H1 (cell line): ENCODE measurements at regions not wholly inside any gene's neighbourhood (a gene's known extent, or its start where the extent isn't known, plus 50 kb on each side); places are given as distances from the start of the nearest gene placed in this dataset.

Experiments used
- CTCF ChIA-PET: fragments of 300-600 bp; sonication (Branson Sonifier 250); formaldehyde crosslinking; loops from one replicate; lab custom pipeline; 2021; ENCODE audit not compliant: partially characterized antibody; lab: Charles Lee
- POLR2A ChIA-PET: fragments of 300-600 bp; sonication (Branson Sonifier 250); formaldehyde crosslinking; loops from one replicate; lab custom pipeline; 2021; ENCODE audit warnings: inconsistent platforms; ENCODE audit not compliant: partially characterized antibody; lab: Charles Lee
- DNase-seq, 2 experiments: peaks; one replicate each; pipeline versions ENCODE4 v3.0.0 to v3.0.0-alpha.2; 2010 to 2022; ENCODE audit warnings: low spot score in 2 of 2, low read depth in 1 of 2, mixed read lengths in 1 of 2
- FAIRE-seq: peaks from 2 replicates; lab custom pipeline; 2011; peaks lifted over from hg19 to GRCh38; lab: Jason Lieb, UNC
- H2AFZ ChIP-seq: 2 replicates; pipeline ENCODE4 v1.8.1; 2012; ENCODE audit warnings: low read length, inconsistent platforms
- H2AK5ac ChIP-seq: 2 replicates; pipeline ENCODE4 v1.6.1; 2013; ENCODE audit warnings: low read depth, low read length
- H2BK120ac ChIP-seq: replicated peaks from 2 replicates; pipeline ENCODE3; 2013; ENCODE audit warnings: low read depth, low read length, inconsistent platforms
- H2BK12ac ChIP-seq: 2 replicates; pipeline ENCODE4 v1.6.1; 2013; ENCODE audit warnings: low read depth, low read length
- H2BK15ac ChIP-seq: 2 replicates; pipeline ENCODE4 v1.6.1; 2013; ENCODE audit warnings: low read length
- H2BK20ac ChIP-seq: 2 replicates; pipeline ENCODE4 v1.6.1; 2013; ENCODE audit warnings: low read length
- H2BK5ac ChIP-seq: 2 replicates; pipeline ENCODE4 v1.6.1; 2013; ENCODE audit warnings: low read depth, low read length
- H3K14ac ChIP-seq: 2 replicates; pipeline ENCODE4 v1.6.1; 2013; ENCODE audit warnings: inconsistent platforms; ENCODE audit not compliant: insufficient read length
- H3K18ac ChIP-seq: 2 replicates; pipeline ENCODE4 v1.6.1; 2013; ENCODE audit warnings: low read length; ENCODE audit errors: extremely low read depth
- H3K23ac ChIP-seq: 2 replicates; pipeline ENCODE4 v1.6.1; 2013; ENCODE audit warnings: inconsistent platforms; ENCODE audit not compliant: insufficient read length
- H3K23me2 ChIP-seq: 2 replicates; pipeline ENCODE4 v1.6.1; 2013; ENCODE audit warnings: low read depth, low read length
- H3K27ac ChIP-seq: 2 replicates; pipeline ENCODE4 v1.6.1; 2011; ENCODE audit warnings: low read depth, low read length, inconsistent platforms
- H3K27me3 ChIP-seq, 4 experiments: replicated peaks in 1 of 4; 1 replicate in 1 of 4; 2 replicates in 3 of 4; pipeline versions ENCODE4 v1.6.1 to v1.8.1; 2011 to 2013; ENCODE audit warnings: low read length in 3 of 4, mild to moderate bottlenecking in 3 of 4, inconsistent platforms in 2 of 4, mixed read lengths in 2 of 4, moderate library complexity in 1 of 4; ENCODE audit not compliant: control insufficient read depth in 3 of 4, insufficient read depth in 3 of 4; ENCODE audit errors: extremely low read depth in 1 of 4
- H3K36me3 ChIP-seq, 4 experiments: 2 replicates each; pipeline versions ENCODE4 v1.6.1 to v1.8.1; 2011 to 2013; ENCODE audit warnings: mild to moderate bottlenecking in 4 of 4, low read length in 3 of 4, moderate library complexity in 2 of 4, control low read depth in 1 of 4, inconsistent platforms in 1 of 4; ENCODE audit not compliant: insufficient read depth in 4 of 4, control insufficient read depth in 2 of 4
- H3K4ac ChIP-seq: replicated peaks from 2 replicates; pipeline ENCODE3; 2013; ENCODE audit warnings: low read length, low read depth, mixed read lengths, inconsistent platforms; ENCODE audit not compliant: insufficient read length
- H3K4me1 ChIP-seq, 4 experiments: replicated peaks in 1 of 4; 1 replicate in 1 of 4; 2 replicates in 3 of 4; pipeline versions ENCODE4 v1.6.1 to v1.8.1; 2011 to 2013; ENCODE audit warnings: low read length in 3 of 4, inconsistent platforms in 2 of 4, mixed read lengths in 1 of 4; ENCODE audit not compliant: insufficient read depth in 4 of 4, control insufficient read depth in 3 of 4
- H3K4me2 ChIP-seq, 2 experiments: 2 replicates each; pipeline versions ENCODE4 v1.6.1 to v1.8.1; 2011 to 2013; ENCODE audit warnings: low read depth in 2 of 2, low read length in 2 of 2, control low read depth in 1 of 2, inconsistent platforms in 1 of 2, mild to moderate bottlenecking in 1 of 2; ENCODE audit not compliant: insufficient read depth in 1 of 2
- H3K4me3 ChIP-seq, 4 experiments: fragments of 200-600, 300-600 bp in 1 of 4; sonication (generic), shearing (Covaris generic), sonication (Bioruptor Twin) in 1 of 4; 2 replicates each; pipeline versions ENCODE4 v1.5.1 to v1.8.1; 2011 to 2016; ENCODE audit warnings: low read length in 4 of 4, low read depth in 3 of 4, control low read depth in 2 of 4, inconsistent platforms in 2 of 4, mild to moderate bottlenecking in 2 of 4, mixed read lengths in 1 of 4, moderate library complexity in 1 of 4; ENCODE audit not compliant: insufficient read depth in 2 of 4; ENCODE audit errors: extremely low read depth in 1 of 4
- H3K56ac ChIP-seq: replicated peaks from 2 replicates; pipeline ENCODE3; 2013; ENCODE audit warnings: low read depth, mild to moderate bottlenecking, mixed read lengths, low read length, inconsistent platforms; ENCODE audit not compliant: insufficient read length
- H3K79me1 ChIP-seq: 2 replicates; pipeline ENCODE4 v1.6.1; 2013; ENCODE audit warnings: low read depth, low read length, control low read depth
- H3K79me2 ChIP-seq, 2 experiments: 2 replicates each; pipeline versions ENCODE4 v1.6.1 to v1.8.1; 2012 to 2013; ENCODE audit warnings: low read length in 2 of 2, mild to moderate bottlenecking in 2 of 2, inconsistent platforms in 1 of 2; ENCODE audit not compliant: insufficient read depth in 2 of 2, control insufficient read depth in 1 of 2
- H3K9ac ChIP-seq, 4 experiments: replicated peaks in 1 of 4; 1 replicate in 1 of 4; 2 replicates in 3 of 4; pipeline versions ENCODE4 v1.6.1 to v1.8.1; 2011 to 2013; ENCODE audit warnings: low read depth in 3 of 4, low read length in 3 of 4, control low read depth in 2 of 4, mild to moderate bottlenecking in 2 of 4, moderate library complexity in 2 of 4, inconsistent platforms in 1 of 4; ENCODE audit errors: extremely low read depth in 1 of 4
- H3K9me3 ChIP-seq, 2 experiments: 2 replicates each; pipeline versions ENCODE4 v1.6.1 to v1.8.1; 2012 to 2013; ENCODE audit warnings: mild to moderate bottlenecking in 2 of 2, moderate library complexity in 2 of 2, control low read depth in 1 of 2, inconsistent platforms in 1 of 2, low read depth in 1 of 2, low read length in 1 of 2, mixed read lengths in 1 of 2; ENCODE audit not compliant: insufficient read depth in 2 of 2
- H4K20me1 ChIP-seq, 2 experiments: replicated peaks in 1 of 2; 2 replicates each; pipeline versions ENCODE3 to v1.8.1; 2011 to 2013; ENCODE audit warnings: inconsistent platforms in 2 of 2, low read length in 2 of 2, mild to moderate bottlenecking in 1 of 2; ENCODE audit not compliant: insufficient read depth in 2 of 2, control insufficient read depth in 1 of 2
- H4K5ac ChIP-seq: 2 replicates; pipeline ENCODE4 v1.6.1; 2013; ENCODE audit warnings: low read length, low read depth, mixed read lengths, inconsistent platforms; ENCODE audit not compliant: insufficient read length
- H4K8ac ChIP-seq: 2 replicates; pipeline ENCODE4 v1.8.0; 2013; ENCODE audit warnings: mild to moderate bottlenecking, moderate library complexity, low read length, inconsistent platforms; ENCODE audit not compliant: insufficient read depth; ENCODE audit errors: extremely low read depth
- H4K91ac ChIP-seq: replicated peaks from 2 replicates; pipeline ENCODE3; 2013; ENCODE audit warnings: low read length, mixed read lengths, inconsistent platforms; ENCODE audit not compliant: insufficient read length
- RBBP5 ChIP-seq: IDR thresholded peaks from 2 replicates; pipeline ENCODE4 v1.7.1; 2012; ENCODE audit warnings: low read depth, mild to moderate bottlenecking, inconsistent platforms, low read length, moderate library complexity, borderline replicate concordance
- TEAD4 ChIP-seq: IDR thresholded peaks from 2 replicates; pipeline ENCODE4 v1.6.1; 2012; ENCODE audit warnings: low read depth, low read length, inconsistent platforms, mixed read lengths
- WGBS, 2 experiments: shearing (Covaris generic) in 1 of 2; methylation state at CpG; one replicate each; pipeline versions ENCODE4 v1.1.6 to v1.1.7; 2013 to 2015; ENCODE audit warnings: low lambda C conversion rate in 2 of 2, mixed read lengths in 2 of 2, inconsistent platforms in 1 of 2, low coverage in 1 of 2, missing lambda C conversion rate in 1 of 2; ENCODE audit not compliant: insufficient replicate concordance in 2 of 2, insufficient coverage in 1 of 2, insufficient read length in 1 of 2; ENCODE audit errors: extremely low coverage in 1 of 2, missing lambda C conversion rate in 1 of 2; 5-methylcytosine and 5-hydroxymethylcytosine counted together

- no peak overlapping the region for H2AK5ac ChIP-seq
- CTCF ChIA-PET = interaction anchor here (1.5 kb wide), 1 partner anchor 19 kb away, joined by 3 read pairs; no protein-coding TSS in a partner anchor
- H3K9ac ChIP-seq = no peak overlapping the region
- H3K4me1 ChIP-seq = peaks cover 0 to 16% (median 2%) of the 10 kb centered on the region in 4 experiments; a peak in 4 of 7 replicates
- H3K23ac ChIP-seq = no peak overlapping the region
- no peak overlapping the region for H4K91ac ChIP-seq
- WGBS, 2 experiments = 45% methylated on average over 1 of the region's 1 CpG; no CpG with 5 or more reads in 1 of the 2 experiments
- H4K8ac ChIP-seq = no peak overlapping the region
- peak overlapping the region; percentile 57 for H4K5ac ChIP-seq
- H3K14ac ChIP-seq = no peak overlapping the region
- no peaks in the 10 kb centered on the region for H3K23me2 ChIP-seq
- FAIRE-seq = peak; percentile 48
- no peak overlapping the region for H3K27ac ChIP-seq
- H2BK120ac ChIP-seq = no peak overlapping the region
- no peak overlapping the region for H3K4ac ChIP-seq
- H2BK5ac ChIP-seq = no peak overlapping the region
- no peak overlapping the region for H3K56ac ChIP-seq
- no peak overlapping the region for H3K18ac ChIP-seq
- no peaks in the 10 kb centered on the region for H3K27me3 ChIP-seq
- H3K4me2 ChIP-seq = peak overlapping the region; percentile 20 to 23; a peak in 3 of 4 replicates
- no peak overlapping the region for H2BK20ac ChIP-seq
- no peak overlapping the region for H2AFZ ChIP-seq
- no peaks in the 10 kb centered on the region for H3K36me3 ChIP-seq
- no peak overlapping the region for H2BK15ac ChIP-seq
- peak overlapping the region in 1 of 4 experiments; percentile 2; a peak in 1 of 8 replicates for H3K4me3 ChIP-seq
- H4K20me1 ChIP-seq = no peaks in the 10 kb centered on the region
- no peaks in the 10 kb centered on the region for H3K79me2 ChIP-seq
- POLR2A ChIA-PET = no interaction called here
- H2BK12ac ChIP-seq = no peak overlapping the region; the same call in 1 of the 2 replicates
- no peaks in the 10 kb centered on the region for H3K9me3 ChIP-seq
- H3K79me1 ChIP-seq = no peaks in the 10 kb centered on the region
- DNase-seq = no peak
- TF ChIP-seq RBBP5 (no peak), TEAD4 (peak; percentile 67)
Measured at GRCh38 chr9:74304598-74304997, 192.5 kb upstream of the RORB start.
